ENCODE measurements at regions not wholly inside any gene's neighbourhood (a gene's known extent, or its start where the extent isn't known, plus 50 kb on each side); places are given as distances from the start of the nearest gene placed in this dataset.

DNA sequence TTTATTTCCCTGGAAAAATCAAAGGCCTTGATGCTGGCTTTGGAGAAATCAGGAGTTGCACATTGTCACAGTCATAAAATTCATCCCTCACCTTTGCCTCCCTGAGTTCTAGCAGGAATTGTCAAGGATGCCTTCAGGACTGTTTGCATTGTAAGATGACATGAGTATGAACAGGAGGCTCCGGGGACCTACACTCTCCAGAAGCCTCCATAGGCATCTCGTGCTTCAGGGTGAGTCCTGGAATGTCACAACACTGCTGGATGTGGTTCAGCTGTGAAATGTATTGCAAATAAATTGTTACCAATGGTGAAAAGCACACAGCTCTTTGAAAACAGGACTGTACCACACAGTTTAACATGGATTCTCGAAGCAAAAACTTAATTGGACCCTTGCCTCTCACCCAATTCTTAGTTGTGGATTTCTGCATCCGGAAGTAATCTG is 535.4 kb upstream of the C16orf82 start:
- Mint-ChIP-seq H3K4me3 (no peak overlapping the region), H3K4me1 (no peaks in the 10 kb centered on the region), H3K27ac (no peak overlapping the region), H3K36me3 (peaks cover 1% of the 10 kb centered on the region), H3K27me3 (no peaks in the 10 kb centered on the region), H3K9me3 (peaks cover 0 to 9% (median 0%) of the 10 kb centered on the region in 3 donors)

DNA sequence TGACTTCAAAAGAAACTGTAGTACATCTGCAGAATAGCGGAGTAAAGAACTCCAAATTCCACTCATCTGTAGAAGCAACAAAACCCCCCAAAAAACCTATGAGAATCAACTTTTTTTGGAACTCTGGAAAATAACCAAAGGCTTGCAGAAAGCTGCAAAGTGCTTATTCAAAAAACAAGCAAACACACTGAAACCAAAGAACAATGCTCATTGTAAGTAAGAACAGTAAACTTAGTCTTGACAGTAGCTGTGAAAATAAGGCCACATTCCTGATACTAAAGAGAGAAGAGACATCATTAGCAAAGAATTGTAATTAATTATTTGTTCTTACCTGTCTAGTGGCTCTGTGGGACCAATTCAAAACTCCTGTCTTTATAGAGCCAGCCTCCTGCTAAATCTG is 534.3 kb upstream of the C16orf82 start:
- no peak overlapping the region for H3K27ac Mint-ChIP-seq
- no peaks in the 10 kb centered on the region for H3K4me1 Mint-ChIP-seq
- no peaks in the 10 kb centered on the region for H3K27me3 Mint-ChIP-seq
- H3K36me3 Mint-ChIP-seq: peaks cover 2% of the 10 kb centered on the region
- peaks cover 0 to 9% (median 0%) of the 10 kb centered on the region in 3 donors for H3K9me3 Mint-ChIP-seq
- H3K4me3 Mint-ChIP-seq: no peak overlapping the region

DNA sequence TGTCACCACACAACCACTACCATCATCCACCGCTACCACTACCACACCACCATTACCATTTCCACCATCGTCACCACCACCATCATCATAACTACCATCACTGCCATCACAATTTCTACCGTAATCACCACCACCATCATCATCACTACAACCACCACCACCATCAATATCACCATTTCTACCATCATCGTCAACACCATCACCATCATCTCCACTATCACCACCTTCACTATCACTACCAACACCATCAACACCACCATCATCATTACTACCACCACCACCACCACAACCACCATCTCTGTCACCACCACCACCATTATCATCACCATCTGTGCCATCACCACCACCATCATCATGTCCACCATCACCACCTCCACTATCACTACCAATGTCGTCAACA is 524.5 kb upstream of the C16orf82 start:
- Mint-ChIP-seq H3K27me3 (no peaks in the 10 kb centered on the region), H3K4me1 (no peaks in the 10 kb centered on the region), H3K36me3 (no peaks in the 10 kb centered on the region), H3K9me3 (peaks cover 0 to 2% (median 0%) of the 10 kb centered on the region in 3 donors), H3K27ac (no peak overlapping the region), H3K4me3 (no peak overlapping the region)

DNA sequence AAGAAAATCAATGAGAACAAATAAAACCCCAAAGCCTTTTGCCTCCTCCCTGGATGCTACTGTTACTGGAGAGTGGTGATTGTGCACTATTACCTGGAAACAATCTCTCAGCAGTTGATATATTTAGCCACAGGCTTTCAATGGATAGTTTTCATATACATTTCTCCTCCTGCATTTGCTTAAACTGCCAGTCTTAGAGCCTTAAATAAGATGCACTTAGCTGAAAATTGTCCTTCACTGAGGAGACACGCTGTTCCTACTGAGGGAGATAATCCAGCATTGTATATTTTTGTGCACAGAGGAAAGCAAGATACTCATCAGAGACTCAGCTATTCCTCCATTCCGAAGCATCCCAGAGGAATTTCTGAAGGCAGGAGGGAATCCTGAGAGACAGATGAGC is 520.2 kb upstream of the C16orf82 start:
- H3K4me3 Mint-ChIP-seq: no peak overlapping the region
- H3K27ac Mint-ChIP-seq: no peak overlapping the region

DNA sequence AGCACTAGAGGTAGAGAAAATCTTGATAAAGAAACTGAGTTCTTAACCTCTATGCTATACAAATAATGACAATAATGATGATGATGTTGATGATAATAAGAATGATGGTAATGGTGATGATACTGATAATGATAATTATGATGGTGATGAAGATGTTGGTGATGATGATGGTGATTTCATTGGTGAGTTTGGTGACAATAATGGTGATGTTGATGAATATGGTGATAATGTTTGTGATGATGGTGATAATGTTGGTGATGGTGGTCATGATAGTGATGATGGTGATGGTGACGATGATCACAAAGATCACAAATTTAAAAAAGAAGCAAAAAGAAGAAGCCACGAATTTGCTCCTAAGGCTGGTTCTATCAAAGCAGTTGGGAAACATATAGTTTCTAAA is 519.0 kb upstream of the C16orf82 start:
- Mint-ChIP-seq H3K9me3 (peaks cover 0 to 5% (median 0%) of the 10 kb centered on the region in 3 donors), H3K36me3 (peaks cover 4% of the 10 kb centered on the region), H3K4me1 (no peaks in the 10 kb centered on the region), H3K4me3 (no peak overlapping the region), H3K27ac (no peak overlapping the region), H3K27me3 (no peaks in the 10 kb centered on the region)

More for the DNA sequence above, 520.2 kb upstream of the C16orf82 start:
- H3K4me1 Mint-ChIP-seq: no peaks in the 10 kb centered on the region
- no peaks in the 10 kb centered on the region for H3K27me3 Mint-ChIP-seq
- no peaks in the 10 kb centered on the region for H3K36me3 Mint-ChIP-seq
- H3K9me3 Mint-ChIP-seq: peaks cover 0 to 5% (median 0%) of the 10 kb centered on the region in 3 donors

DNA sequence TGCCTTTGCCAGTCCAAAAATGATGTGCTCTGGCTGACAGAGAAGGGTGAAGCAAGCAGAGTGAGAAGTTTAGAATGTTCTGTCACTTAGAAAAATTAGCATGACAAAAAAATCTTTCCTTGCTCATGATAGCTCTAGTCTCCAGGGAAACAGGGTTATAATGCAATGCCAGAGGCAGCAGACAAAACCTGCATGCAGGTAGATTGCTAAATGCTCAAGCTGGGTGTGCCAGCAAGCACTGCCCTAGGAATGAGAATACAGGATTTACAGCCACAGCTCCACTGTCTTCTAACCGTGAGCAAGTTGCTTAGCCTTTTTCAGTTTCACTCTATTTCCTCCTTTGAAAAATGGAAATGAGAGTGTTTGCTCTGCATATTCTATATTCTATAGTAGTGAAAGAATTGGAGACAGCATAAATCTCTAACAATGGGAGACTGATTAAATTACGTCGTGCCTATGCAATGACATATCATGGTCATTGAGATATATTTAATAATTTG is 516.6 kb upstream of the C16orf82 start:
- H3K4me3 Mint-ChIP-seq: no peak overlapping the region
- peaks cover 4% of the 10 kb centered on the region for H3K36me3 Mint-ChIP-seq
- peaks cover 0 to 5% (median 0%) of the 10 kb centered on the region in 3 donors for H3K9me3 Mint-ChIP-seq
- no peaks in the 10 kb centered on the region for H3K27me3 Mint-ChIP-seq
- no peak overlapping the region for H3K27ac Mint-ChIP-seq
- no peaks in the 10 kb centered on the region for H3K4me1 Mint-ChIP-seq

DNA sequence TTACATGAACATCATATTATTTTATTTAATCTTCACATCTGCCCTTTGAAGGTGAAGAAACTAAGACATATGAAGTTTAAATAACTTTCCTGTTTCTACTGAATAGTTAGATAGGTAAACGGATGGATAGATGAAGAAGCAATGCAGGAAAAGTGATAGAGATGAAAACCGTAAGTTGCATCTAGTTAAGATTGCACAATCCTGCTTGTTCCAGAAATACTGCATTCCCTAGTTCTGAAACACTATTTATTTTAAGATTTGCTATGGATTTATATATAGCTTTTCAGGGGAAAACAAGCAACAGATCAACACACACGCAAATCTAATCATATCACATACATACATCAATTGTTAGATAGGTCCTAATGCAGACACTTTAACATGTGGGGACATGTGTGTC is 512.7 kb upstream of the C16orf82 start:
- H3K27me3 Mint-ChIP-seq: peaks cover 3% of the 10 kb centered on the region
- peaks cover 5% of the 10 kb centered on the region for H3K36me3 Mint-ChIP-seq
- H3K4me1 Mint-ChIP-seq: no peaks in the 10 kb centered on the region

DNA sequence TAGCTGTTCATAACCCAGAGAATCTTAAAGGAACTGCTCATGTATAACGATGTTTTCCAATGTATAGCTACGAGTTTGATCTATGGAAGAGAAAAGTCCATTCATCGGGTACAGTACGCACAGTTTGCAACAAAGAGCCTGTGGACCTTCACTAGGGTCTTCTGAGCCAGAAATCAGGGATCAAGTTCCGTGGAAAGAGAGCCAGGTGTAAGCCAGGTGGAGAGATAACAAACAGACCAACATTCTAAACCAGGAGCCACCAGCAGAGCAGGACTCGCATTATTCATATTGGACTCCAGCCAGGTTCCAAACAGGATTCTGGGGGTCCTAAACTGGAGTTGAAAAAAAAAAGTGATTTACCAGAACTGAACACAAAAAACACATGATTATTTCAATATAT is 505.4 kb upstream of the C16orf82 start:
- Mint-ChIP-seq H3K36me3 (peaks cover 1% of the 10 kb centered on the region), H3K9me3 (peaks cover 2 to 5% (median 3%) of the 10 kb centered on the region in 3 donors)

More for the DNA sequence above, 512.7 kb upstream of the C16orf82 start:
- no peaks in the 10 kb centered on the region for H3K9me3 Mint-ChIP-seq
- no peak overlapping the region for H3K4me3 Mint-ChIP-seq
- H3K27ac Mint-ChIP-seq: no peak overlapping the region

DNA sequence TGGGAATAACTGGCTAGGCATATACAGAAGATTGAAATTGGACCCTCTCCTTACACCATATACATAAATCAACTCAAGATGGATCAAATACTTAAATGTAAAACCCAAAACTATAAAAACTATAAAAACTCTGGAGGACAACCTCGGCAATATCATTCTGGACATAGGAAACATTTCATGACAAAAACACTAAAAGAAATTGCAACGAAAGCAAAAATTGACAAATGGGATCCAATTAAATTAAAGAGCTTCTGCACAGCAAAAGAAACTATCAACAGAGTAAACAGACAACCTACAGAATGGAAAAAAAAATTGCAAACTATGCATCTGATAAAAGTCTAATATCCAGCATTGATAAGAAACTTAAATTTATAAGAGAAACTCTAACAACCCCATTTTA is 503.7 kb upstream of the C16orf82 start:
- H3K36me3 Mint-ChIP-seq: no peaks in the 10 kb centered on the region
- no peak overlapping the region for H3K27ac Mint-ChIP-seq
- H3K4me3 Mint-ChIP-seq: no peak overlapping the region
- no peaks in the 10 kb centered on the region for H3K27me3 Mint-ChIP-seq
- H3K9me3 Mint-ChIP-seq: peaks cover 2 to 5% (median 3%) of the 10 kb centered on the region in 3 donors
- no peaks in the 10 kb centered on the region for H3K4me1 Mint-ChIP-seq

More for the DNA sequence above, 505.4 kb upstream of the C16orf82 start:
- Mint-ChIP-seq H3K4me1 (no peaks in the 10 kb centered on the region), H3K27me3 (peaks cover 3% of the 10 kb centered on the region), H3K27ac (no peak overlapping the region), H3K4me3 (no peak overlapping the region)

DNA sequence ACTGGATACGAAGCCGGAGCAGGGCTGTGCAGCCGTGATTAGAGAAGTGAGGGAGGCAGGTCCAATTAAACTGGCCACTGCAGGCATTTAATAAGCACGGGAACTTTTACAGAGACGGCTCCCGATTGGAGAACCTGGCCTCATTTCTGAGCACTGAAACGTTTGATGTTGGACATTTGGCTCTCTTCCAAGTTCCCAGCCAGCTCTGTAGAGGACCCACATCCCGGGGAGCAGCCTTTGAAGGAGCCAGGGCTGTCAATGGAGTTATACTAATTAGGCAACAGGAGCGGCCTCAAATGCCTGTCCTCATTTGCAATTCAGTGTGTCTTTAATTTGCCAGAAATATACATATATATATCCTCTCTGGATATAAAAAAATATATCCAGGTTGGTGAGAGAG is 499.4 kb upstream of the C16orf82 start:
- Mint-ChIP-seq H3K36me3 (peaks cover 2% of the 10 kb centered on the region), H3K27me3 (no peaks in the 10 kb centered on the region), H3K4me1 (no peaks in the 10 kb centered on the region), H3K4me3 (no peak overlapping the region), H3K27ac (no peak overlapping the region), H3K9me3 (peaks cover 0 to 3% (median 2%) of the 10 kb centered on the region in 3 donors)

DNA sequence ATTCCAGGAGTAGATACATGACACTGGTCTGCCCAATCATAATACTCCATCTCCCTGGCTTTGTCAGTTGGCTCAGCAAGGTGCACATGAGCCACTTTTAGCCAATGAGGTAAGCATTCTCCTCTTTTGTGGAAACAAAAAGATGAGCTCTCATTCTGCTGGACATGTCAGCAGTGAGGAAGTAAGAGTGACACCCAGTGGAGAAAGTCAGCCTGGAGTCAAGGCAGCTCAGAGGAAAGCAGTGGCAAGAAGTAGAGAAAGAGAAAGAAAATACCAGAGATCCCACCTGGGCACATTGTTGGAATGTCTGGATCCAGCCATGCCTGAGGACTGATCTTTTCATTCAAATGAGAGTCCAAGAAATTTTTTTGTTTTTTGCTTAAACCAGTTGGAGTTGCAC is 496.9 kb upstream of the C16orf82 start:
- no peaks in the 10 kb centered on the region for H3K27me3 Mint-ChIP-seq
- peaks cover 2% of the 10 kb centered on the region for H3K36me3 Mint-ChIP-seq
- no peaks in the 10 kb centered on the region for H3K4me1 Mint-ChIP-seq
- H3K27ac Mint-ChIP-seq: no peak overlapping the region
- peaks cover 0 to 3% (median 0%) of the 10 kb centered on the region in 3 donors for H3K9me3 Mint-ChIP-seq
- H3K4me3 Mint-ChIP-seq: no peak overlapping the region

DNA sequence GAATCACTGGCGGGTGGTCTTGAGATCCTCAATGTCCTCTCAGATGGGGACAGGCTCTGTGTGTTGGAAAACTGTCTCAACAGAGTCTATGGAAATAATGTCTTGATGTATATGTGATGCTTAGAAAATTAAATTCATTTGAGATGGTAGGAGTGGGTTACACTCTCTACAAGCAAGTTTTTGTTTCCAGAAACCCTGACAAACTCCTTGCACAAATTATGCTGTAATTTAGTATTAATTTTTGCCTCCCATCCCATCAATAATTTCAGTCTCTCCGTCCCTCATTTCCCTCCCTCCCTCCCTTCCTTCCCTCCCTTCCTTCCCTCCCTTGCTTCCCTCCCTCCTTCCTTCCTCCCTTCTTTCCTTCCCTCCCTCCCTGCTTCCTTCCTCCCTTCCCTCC is 488.0 kb upstream of the C16orf82 start:
- H3K27ac Mint-ChIP-seq: no peak overlapping the region
- no peaks in the 10 kb centered on the region for H3K4me1 Mint-ChIP-seq
- peaks cover 2% of the 10 kb centered on the region for H3K27me3 Mint-ChIP-seq
- no peaks in the 10 kb centered on the region for H3K36me3 Mint-ChIP-seq
- no peak overlapping the region for H3K4me3 Mint-ChIP-seq
- peaks cover 2 to 13% (median 2%) of the 10 kb centered on the region in 3 donors for H3K9me3 Mint-ChIP-seq

DNA sequence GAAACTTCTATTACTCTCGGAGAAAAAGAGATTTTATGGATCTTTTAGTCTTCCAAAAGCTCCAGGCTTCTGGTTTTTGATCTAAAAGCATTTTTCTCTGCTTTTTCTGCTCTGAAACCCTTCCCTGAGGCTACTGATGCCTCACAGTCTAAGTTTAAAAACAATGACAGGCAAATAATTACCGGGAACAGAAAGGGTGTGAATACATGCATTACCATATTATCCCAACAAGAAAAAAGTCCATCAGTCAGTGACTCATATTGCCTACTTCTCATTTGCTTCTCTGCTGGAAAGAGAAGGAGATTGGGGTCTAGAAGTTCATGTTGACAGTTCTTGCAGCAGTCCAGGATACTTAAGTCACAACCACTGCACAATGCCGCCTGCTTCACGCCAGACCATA is 482.9 kb upstream of the C16orf82 start:
- Mint-ChIP-seq H3K4me1 (no peaks in the 10 kb centered on the region), H3K27me3 (peaks cover 2% of the 10 kb centered on the region), H3K27ac (no peak overlapping the region), H3K4me3 (no peak overlapping the region), H3K36me3 (no peaks in the 10 kb centered on the region), H3K9me3 (peaks cover 4 to 21% (median 8%) of the 10 kb centered on the region in 3 donors)

DNA sequence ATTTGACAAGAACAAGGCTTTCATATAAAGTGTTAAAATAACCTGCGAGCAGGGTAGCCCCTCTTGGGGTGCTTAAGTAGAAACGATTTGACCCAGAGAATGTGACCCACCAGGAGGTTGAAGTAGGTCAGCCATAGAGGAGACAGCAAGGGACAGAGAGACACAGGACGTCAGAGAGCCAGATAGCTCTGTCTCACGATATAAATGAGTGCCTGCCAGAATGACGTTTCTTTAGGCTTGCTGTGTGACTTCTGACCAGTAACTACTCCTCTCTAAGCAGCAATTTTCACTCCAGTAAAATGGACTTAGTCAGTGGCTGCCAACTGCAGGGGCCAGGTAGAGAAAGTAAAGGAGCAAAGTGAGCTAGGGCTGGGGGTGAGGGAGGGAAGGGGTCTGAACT is 473.0 kb upstream of the C16orf82 start:
- no peaks in the 10 kb centered on the region for H3K4me1 Mint-ChIP-seq
- peaks cover 2% of the 10 kb centered on the region for H3K27me3 Mint-ChIP-seq
- H3K4me3 Mint-ChIP-seq: no peak overlapping the region
- H3K9me3 Mint-ChIP-seq: no peaks in the 10 kb centered on the region
- H3K27ac Mint-ChIP-seq: no peak overlapping the region
- no peaks in the 10 kb centered on the region for H3K36me3 Mint-ChIP-seq

DNA sequence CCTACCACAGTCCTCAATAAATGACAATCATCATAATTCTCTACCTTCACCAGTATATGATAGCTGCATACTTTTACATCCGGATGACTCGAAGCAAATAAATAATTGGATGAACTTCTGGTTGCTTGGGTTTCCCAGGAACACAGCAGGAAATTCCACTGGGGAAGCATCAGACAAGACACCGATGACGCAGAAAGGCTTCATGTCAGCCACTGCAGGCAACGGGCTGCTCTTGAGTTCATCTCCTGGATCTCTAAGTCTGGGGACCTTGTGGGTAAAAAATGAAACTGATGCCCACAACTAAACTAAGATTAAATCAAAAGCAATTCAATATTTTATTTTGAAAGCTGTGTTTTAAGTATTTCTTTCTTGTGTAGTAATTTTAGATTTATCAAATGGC is 472.1 kb upstream of the C16orf82 start:
- Mint-ChIP-seq H3K36me3 (no peaks in the 10 kb centered on the region), H3K4me1 (no peaks in the 10 kb centered on the region), H3K27me3 (peaks cover 2% of the 10 kb centered on the region), H3K4me3 (no peak overlapping the region), H3K9me3 (no peaks in the 10 kb centered on the region), H3K27ac (no peak overlapping the region)

DNA sequence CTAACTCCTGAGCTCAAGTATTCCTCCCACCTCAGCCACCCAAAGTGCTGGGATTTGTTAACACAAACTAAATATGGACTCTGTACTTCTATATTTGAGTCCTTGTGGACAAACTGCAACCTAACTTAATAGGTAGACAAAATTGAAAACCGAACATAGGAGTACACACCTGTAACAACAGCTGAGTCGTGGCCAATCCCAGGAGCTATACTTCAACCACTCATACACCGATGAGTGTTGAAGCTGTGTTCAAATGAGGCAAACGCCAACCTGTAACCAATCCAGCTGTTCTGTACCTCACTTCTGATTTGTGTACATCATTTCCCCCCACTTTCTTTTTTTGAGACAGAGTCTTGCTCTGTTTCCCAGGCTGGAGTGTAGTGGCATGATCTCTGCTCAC is 471.5 kb upstream of the C16orf82 start:
- no peaks in the 10 kb centered on the region for H3K9me3 Mint-ChIP-seq
- H3K27me3 Mint-ChIP-seq: peaks cover 1% of the 10 kb centered on the region
- no peak overlapping the region for H3K4me3 Mint-ChIP-seq
- no peak overlapping the region for H3K27ac Mint-ChIP-seq
- H3K36me3 Mint-ChIP-seq: no peaks in the 10 kb centered on the region
- H3K4me1 Mint-ChIP-seq: no peaks in the 10 kb centered on the region
